GM21737 (cell line): ENCODE measurements at regions not wholly inside any gene's neighbourhood (a gene's known extent, or its start where the extent isn't known, plus 50 kb on each side); places are given as distances from the start of the nearest gene placed in this dataset.
"Not testable (repeated sequence)": the region's sequence is repeated elsewhere in the genome, so short reads cannot be mapped to it uniquely, and the experiment has no call there.

ENCODE experiments used
- ATAC-seq: cut with Tn5 transposase; IDR thresholded peaks from one replicate; pipeline ENCODE4 v1.9.1; 2021; ENCODE audit warnings: mild to moderate bottlenecking, moderate library complexity; ENCODE audit not compliant: unreplicated experiment

GRCh38 chr17:36695082-36695481, 93.7 kb downstream of the MRM1 start:
- ATAC-seq: no peak

- not testable (repeated sequence) for ATAC-seq
Measured at GRCh38 chr17:36695710-36696109, 94.3 kb downstream of the MRM1 start.

GRCh38 chr17:36696805-36697204, 95.4 kb downstream of the MRM1 start:
- no peak for ATAC-seq

- no peak for ATAC-seq
Measured at GRCh38 chr17:36697903-36698530, 96.6 kb downstream of the MRM1 start.

GRCh38 chr17:36701429-36702099, 100.2 kb downstream of the MRM1 start:
- ATAC-seq: no peak

- ATAC-seq: no peak
Measured at GRCh38 chr17:36702636-36703035, 101.3 kb downstream of the MRM1 start.

- no peak for ATAC-seq
Measured at GRCh38 chr17:36703860-36704266, 102.5 kb downstream of the MRM1 start.

- ATAC-seq: no peak
Measured at GRCh38 chr17:36705283-36705795, 104.0 kb downstream of the MRM1 start.

- ATAC-seq: no peak
Measured at GRCh38 chr17:36705874-36706731, 104.7 kb downstream of the MRM1 start.

- no peak for ATAC-seq
Measured at GRCh38 chr17:36707904-36708303, 106.5 kb downstream of the MRM1 start.

- ATAC-seq: no peak
Measured at GRCh38 chr17:36714789-36715188, 113.4 kb downstream of the MRM1 start.

- no peak for ATAC-seq
Measured at GRCh38 chr17:36715951-36716350, 114.6 kb downstream of the MRM1 start.

GRCh38 chr17:36717088-36717487, 115.7 kb downstream of the MRM1 start:
- ATAC-seq: no peak

- no peak for ATAC-seq
Measured at GRCh38 chr17:36720131-36720530, 118.7 kb downstream of the MRM1 start.

GRCh38 chr17:36721560-36722120, 120.3 kb downstream of the MRM1 start:
- peak; percentile 21 for ATAC-seq

- peak; percentile 79 for ATAC-seq
Measured at GRCh38 chr17:36722121-36722902, 120.9 kb downstream of the MRM1 start.

GRCh38 chr17:36722903-36723263, 121.5 kb downstream of the MRM1 start:
- ATAC-seq: no peak

GRCh38 chr17:36723459-36724025, 122.2 kb downstream of the MRM1 start:
- ATAC-seq: no peak

GRCh38 chr17:36726199-36726598, 124.8 kb downstream of the MRM1 start:
- no peak for ATAC-seq

GRCh38 chr17:36727052-36727451, 125.7 kb downstream of the MRM1 start:
- ATAC-seq: no peak
